ENCODE measurements at regions not wholly inside any gene's neighbourhood (a gene's known extent, or its start where the extent isn't known, plus 50 kb on each side); places are given as distances from the start of the nearest gene placed in this dataset.

GRCh38 chr6:141701732-141702131 is 431.0 kb upstream of the GJE1 start:
- no peaks in the 10 kb centered on the region for H3K27me3 ChIP-seq (ENCODE audit: control insufficient read depth, insufficient read depth, low read length)
- H3K36me3 ChIP-seq (ENCODE audit: control insufficient read depth, insufficient read depth, low read length): no peaks in the 10 kb centered on the region
- FAIRE-seq (no peak), DNase-seq (ENCODE audit: low read depth) (no peak)
- H3K4me3 ChIP-seq (ENCODE audit: low read depth, low read length): no peak overlapping the region
- no peak for TF ChIP-seq CTCF (IDR thresholded peaks at IDR 0.05; ENCODE audit: insufficient read depth, low read length, severe bottlenecking)

GRCh38 chr6:141700819-141701218 is 431.9 kb upstream of the GJE1 start:
- Histone ChIP-seq H3K36me3 (ENCODE audit: control insufficient read depth, insufficient read depth, low read length) (no peaks in the 10 kb centered on the region), H3K27me3 (ENCODE audit: control insufficient read depth, insufficient read depth, low read length) (no peaks in the 10 kb centered on the region), H3K4me3 (ENCODE audit: low read depth, low read length) (no peak overlapping the region)
- TF ChIP-seq CTCF (IDR thresholded peaks at IDR 0.05; ENCODE audit: insufficient read depth, low read length, severe bottlenecking): no peak
- DNase-seq (ENCODE audit: low read depth): no peak
- FAIRE-seq: no peak

GRCh38 chr6:141688916-141689315 is 443.8 kb upstream of the GJE1 start:
- no peaks in the 10 kb centered on the region for H3K27me3 ChIP-seq (ENCODE audit: control insufficient read depth, insufficient read depth, low read length)
- no peak for TF ChIP-seq CTCF (IDR thresholded peaks at IDR 0.05; ENCODE audit: insufficient read depth, low read length, severe bottlenecking)
- no peak overlapping the region for H3K4me3 ChIP-seq (ENCODE audit: low read depth, low read length)
- DNase-seq (ENCODE audit: low read depth) (no peak), FAIRE-seq (no peak)
- H3K36me3 ChIP-seq (ENCODE audit: control insufficient read depth, insufficient read depth, low read length): no peaks in the 10 kb centered on the region

- TF ChIP-seq CTCF (IDR thresholded peaks at IDR 0.05; ENCODE audit: insufficient read depth, low read length, severe bottlenecking): no peak
- FAIRE-seq: no peak
Measured at GRCh38 chr6:141685416-141685815, 447.3 kb upstream of the GJE1 start.

GRCh38 chr6:141682391-141682790 is 450.3 kb upstream of the GJE1 start:
- H3K4me3 ChIP-seq (ENCODE audit: low read depth, low read length): no peak overlapping the region
- no peaks in the 10 kb centered on the region for H3K27me3 ChIP-seq (ENCODE audit: control insufficient read depth, insufficient read depth, low read length)
- FAIRE-seq (no peak), DNase-seq (ENCODE audit: low read depth) (peak; percentile 63)
- no peaks in the 10 kb centered on the region for H3K36me3 ChIP-seq (ENCODE audit: control insufficient read depth, insufficient read depth, low read length)
- TF ChIP-seq CTCF (IDR thresholded peaks at IDR 0.05; ENCODE audit: insufficient read depth, low read length, severe bottlenecking): no peak

More at GRCh38 chr6:141685416-141685815, 447.3 kb upstream of the GJE1 start:
- H3K36me3 ChIP-seq (ENCODE audit: control insufficient read depth, insufficient read depth, low read length): no peaks in the 10 kb centered on the region
- DNase-seq (ENCODE audit: low read depth): peak; percentile 11
- H3K27me3 ChIP-seq (ENCODE audit: control insufficient read depth, insufficient read depth, low read length): no peaks in the 10 kb centered on the region
- H3K4me3 ChIP-seq (ENCODE audit: low read depth, low read length): no peak overlapping the region

- no peaks in the 10 kb centered on the region for H3K36me3 ChIP-seq (ENCODE audit: control insufficient read depth, insufficient read depth, low read length)
- TF ChIP-seq CTCF (IDR thresholded peaks at IDR 0.05; ENCODE audit: insufficient read depth, low read length, severe bottlenecking): peak; percentile 50
- peaks cover 1% of the 10 kb centered on the region for H3K27me3 ChIP-seq (ENCODE audit: control insufficient read depth, insufficient read depth, low read length)
- peak; percentile 38 for DNase-seq (ENCODE audit: low read depth)
- H3K4me3 ChIP-seq (ENCODE audit: low read depth, low read length): no peak overlapping the region
- FAIRE-seq: no peak
Measured at GRCh38 chr6:141677598-141678211, 455.0 kb upstream of the GJE1 start.

All from bronchial epithelial cell (primary cell).